A673 (cell line): ENCODE measurements at regions not wholly inside any gene's neighbourhood (a gene's known extent, or its start where the extent isn't known, plus 50 kb on each side); places are given as distances from the start of the nearest gene placed in this dataset.

Experiments used
- EZH2 ChIP-seq: fragments of 200-600 bp; sonication (generic); IDR thresholded peaks from 2 replicates; pipeline ENCODE4 v1.6.1; 2017; ENCODE audit warnings: borderline replicate concordance, low read depth, mild to moderate bottlenecking, mixed read lengths, antibody characterized with exemption, low read length; ENCODE audit not compliant: poor library complexity, severe bottlenecking
- TF ChIP-seq, protein P1 (sequence below): fragments of 300-800, 200-600 bp; sonication (generic); conservative IDR thresholded peaks from 2 replicates; pipeline ENCODE4 v1.5.1; 2017; ENCODE audit warnings: low read depth, mild to moderate bottlenecking, antibody characterized with exemption, low read length, moderate library complexity, mixed read lengths

DNA sequence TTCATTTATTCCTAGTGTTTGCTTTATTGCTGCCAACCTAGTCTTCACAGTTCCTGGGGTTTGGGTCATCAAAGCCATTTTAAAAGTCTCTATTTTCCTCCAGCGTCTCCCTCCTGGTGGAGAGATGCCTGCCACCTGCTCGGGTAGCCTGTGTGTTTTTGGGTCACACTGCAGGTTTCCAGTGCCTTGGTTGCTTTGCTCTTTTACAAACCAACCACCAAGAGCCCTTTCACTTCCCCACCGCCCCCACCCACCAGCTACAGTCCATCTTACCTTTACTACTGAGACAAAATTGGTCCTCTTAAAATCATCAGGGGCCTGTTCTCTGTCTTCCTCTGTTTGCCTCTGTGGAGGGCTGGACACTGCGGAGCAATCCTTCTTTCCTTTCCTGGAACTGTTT, 280.5 kb upstream of the GATB start:
- TF ChIP-seq, protein P1, sequence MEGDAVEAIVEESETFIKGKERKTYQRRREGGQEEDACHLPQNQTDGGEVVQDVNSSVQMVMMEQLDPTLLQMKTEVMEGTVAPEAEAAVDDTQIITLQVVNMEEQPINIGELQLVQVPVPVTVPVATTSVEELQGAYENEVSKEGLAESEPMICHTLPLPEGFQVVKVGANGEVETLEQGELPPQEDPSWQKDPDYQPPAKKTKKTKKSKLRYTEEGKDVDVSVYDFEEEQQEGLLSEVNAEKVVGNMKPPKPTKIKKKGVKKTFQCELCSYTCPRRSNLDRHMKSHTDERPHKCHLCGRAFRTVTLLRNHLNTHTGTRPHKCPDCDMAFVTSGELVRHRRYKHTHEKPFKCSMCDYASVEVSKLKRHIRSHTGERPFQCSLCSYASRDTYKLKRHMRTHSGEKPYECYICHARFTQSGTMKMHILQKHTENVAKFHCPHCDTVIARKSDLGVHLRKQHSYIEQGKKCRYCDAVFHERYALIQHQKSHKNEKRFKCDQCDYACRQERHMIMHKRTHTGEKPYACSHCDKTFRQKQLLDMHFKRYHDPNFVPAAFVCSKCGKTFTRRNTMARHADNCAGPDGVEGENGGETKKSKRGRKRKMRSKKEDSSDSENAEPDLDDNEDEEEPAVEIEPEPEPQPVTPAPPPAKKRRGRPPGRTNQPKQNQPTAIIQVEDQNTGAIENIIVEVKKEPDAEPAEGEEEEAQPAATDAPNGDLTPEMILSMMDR: no peak
- no peak for TF ChIP-seq EZH2
